ENCODE measurements at regions not wholly inside any gene's neighbourhood (a gene's known extent, or its start where the extent isn't known, plus 50 kb on each side); places are given as distances from the start of the nearest gene placed in this dataset.

GRCh38 chr6:168134560-168135201 is 55.7 kb upstream of the FRMD1 start:
- intact Hi-C loops (cut with micrococcal nuclease; ENCODE audit: unreplicated experiment) = loop anchor here (5.0 kb wide), 1 partner anchor 227 kb away; no protein-coding TSS in a partner anchor
- ChIA-PET CTCF (no interaction called here), POLR2A (no interaction called here)
- no peaks in the 10 kb centered on the region for H3K27me3 Mint-ChIP-seq (ENCODE audit: insufficient read depth, unreplicated experiment)
- Histone ChIP-seq H3K36me3 (ENCODE audit: control insufficient read depth, insufficient read depth, low read length) (no peaks in the 10 kb centered on the region), H3K4me1 (peaks cover 33% of the 10 kb centered on the region), H3K9me3 (no peaks in the 10 kb centered on the region), H3K4me3 (ENCODE audit: low read depth, low read length) (no peak overlapping the region), H3K27me3 (replicated peaks; ENCODE audit: control insufficient read depth, insufficient read depth, low read length) (no peaks in the 10 kb centered on the region)
- H3K9me3 Mint-ChIP-seq (ENCODE audit: unreplicated experiment) = no peaks in the 10 kb centered on the region
- H3K4me1 Mint-ChIP-seq (ENCODE audit: low read depth, unreplicated experiment) = peaks cover 27% of the 10 kb centered on the region
- no peak for DNase-seq
- H3K36me3 Mint-ChIP-seq (ENCODE audit: insufficient read depth, unreplicated experiment) = no peaks in the 10 kb centered on the region
- no peak for TF ChIP-seq CTCF (IDR thresholded peaks at IDR 0.05; ENCODE audit: insufficient read depth in 1 of 2, low read depth in 1 of 2, low read length in 1 of 2, severe bottlenecking in 1 of 2, unreplicated experiment in 1 of 2)
- no TSS peak for BruUV-seq (replicated peaks)
- no peak overlapping the region for H3K4me3 Mint-ChIP-seq (ENCODE audit: unreplicated experiment)
- H3K27ac Mint-ChIP-seq (ENCODE audit: unreplicated experiment) = no peak overlapping the region

- intact Hi-C loops (cut with micrococcal nuclease; ENCODE audit: unreplicated experiment) = loop anchor here (1.0 to 5.0 kb wide), 2 partner anchors 74 to 227 kb away; no protein-coding TSS in a partner anchor
- Histone ChIP-seq H3K9me3 (no peaks in the 10 kb centered on the region), H3K4me3 (ENCODE audit: low read depth, low read length) (no peak overlapping the region), H3K36me3 (ENCODE audit: control insufficient read depth, insufficient read depth, low read length) (no peaks in the 10 kb centered on the region), H3K27me3 (replicated peaks; ENCODE audit: control insufficient read depth, insufficient read depth, low read length) (no peaks in the 10 kb centered on the region), H3K4me1 (peaks cover 37% of the 10 kb centered on the region)
- no peak for TF ChIP-seq CTCF (IDR thresholded peaks at IDR 0.05; ENCODE audit: insufficient read depth in 1 of 2, low read depth in 1 of 2, low read length in 1 of 2, severe bottlenecking in 1 of 2, unreplicated experiment in 1 of 2)
- H3K4me3 Mint-ChIP-seq (ENCODE audit: unreplicated experiment) = no peak overlapping the region
- peaks cover 27% of the 10 kb centered on the region for H3K4me1 Mint-ChIP-seq (ENCODE audit: low read depth, unreplicated experiment)
- ChIA-PET CTCF (interaction anchor here (0.6 to 3.2 kb wide), 4 partner anchors 71 to 783 kb away, joined by 3 to 20 read pairs (median 4); no protein-coding TSS in a partner anchor), POLR2A (no interaction called here)
- no peak overlapping the region for H3K27ac Mint-ChIP-seq (ENCODE audit: unreplicated experiment)
- no peaks in the 10 kb centered on the region for H3K36me3 Mint-ChIP-seq (ENCODE audit: insufficient read depth, unreplicated experiment)
- no peaks in the 10 kb centered on the region for H3K9me3 Mint-ChIP-seq (ENCODE audit: unreplicated experiment)
- no peak for DNase-seq
- no peaks in the 10 kb centered on the region for H3K27me3 Mint-ChIP-seq (ENCODE audit: insufficient read depth, unreplicated experiment)
- BruUV-seq (replicated peaks) = no TSS peak
Measured at GRCh38 chr6:168133687-168134559, 54.9 kb upstream of the FRMD1 start.

GRCh38 chr6:168133168-168133561 is 54.2 kb upstream of the FRMD1 start:
- Histone ChIP-seq H3K4me3 (ENCODE audit: low read depth, low read length) (no peak overlapping the region), H3K9me3 (no peaks in the 10 kb centered on the region), H3K4me1 (peaks cover 37% of the 10 kb centered on the region), H3K36me3 (ENCODE audit: control insufficient read depth, insufficient read depth, low read length) (no peaks in the 10 kb centered on the region), H3K27me3 (replicated peaks; ENCODE audit: control insufficient read depth, insufficient read depth, low read length) (no peaks in the 10 kb centered on the region)
- Mint-ChIP-seq H3K9me3 (ENCODE audit: unreplicated experiment) (no peaks in the 10 kb centered on the region), H3K27me3 (ENCODE audit: insufficient read depth, unreplicated experiment) (no peaks in the 10 kb centered on the region), H3K27ac (ENCODE audit: unreplicated experiment) (no peak overlapping the region), H3K36me3 (ENCODE audit: insufficient read depth, unreplicated experiment) (no peaks in the 10 kb centered on the region), H3K4me1 (ENCODE audit: low read depth, unreplicated experiment) (peaks cover 27% of the 10 kb centered on the region), H3K4me3 (ENCODE audit: unreplicated experiment) (no peak overlapping the region)
- DNase-seq = no peak
- TF ChIP-seq CTCF (IDR thresholded peaks at IDR 0.05; ENCODE audit: insufficient read depth in 1 of 2, low read depth in 1 of 2, low read length in 1 of 2, severe bottlenecking in 1 of 2, unreplicated experiment in 1 of 2) = no peak
- POLR2A ChIA-PET = no interaction called here
- intact Hi-C loops (cut with micrococcal nuclease; ENCODE audit: unreplicated experiment) = loop anchor here (1.0 to 5.0 kb wide), 2 partner anchors 73 to 226 kb away; no protein-coding TSS in a partner anchor
- CTCF ChIA-PET = interaction anchor here (0.6 to 3.2 kb wide), 4 partner anchors 70 to 782 kb away, joined by 3 to 20 read pairs (median 4); no protein-coding TSS in a partner anchor
- BruUV-seq (replicated peaks) = no TSS peak

Data from Caco-2 (cell line).